Liver (tissue), 3 donors: ENCODE measurements at regions not wholly inside any gene's neighbourhood (a gene's known extent, or its start where the extent isn't known, plus 50 kb on each side); places are given as distances from the start of the nearest gene placed in this dataset.

Experiments used
- CTCF ChIP-seq: fragments of 150-350 bp; IDR thresholded peaks from 2 replicates; pipeline ENCODE4 v1.5.1; 2017; ENCODE audit warnings: improper control_type of control experiment, low read depth, low read length; ENCODE audit not compliant: missing input control
- EGR1 ChIP-seq, 2 donors: IDR thresholded peaks; 2 replicates each; pipeline ENCODE4 v1.6.1; 2016 to 2018; ENCODE audit warnings: antibody characterized with exemption in 2 of 2, low read depth in 2 of 2
- GABPA ChIP-seq, 2 donors: IDR thresholded peaks in 1 of 2; conservative IDR thresholded peaks in 1 of 2; 2 replicates each; pipeline ENCODE4 v1.6.1; 2016; ENCODE audit warnings: antibody characterized with exemption in 2 of 2, mild to moderate bottlenecking in 1 of 2, moderate library complexity in 1 of 2
- JUND ChIP-seq, 2 donors: IDR thresholded peaks; 2 replicates each; pipeline ENCODE4 v1.6.1; 2016; ENCODE audit warnings: antibody characterized with exemption in 2 of 2
- MAX ChIP-seq: IDR thresholded peaks from 2 replicates; pipeline ENCODE4 v1.6.1; 2016; ENCODE audit warnings: antibody characterized with exemption
- NR2F2 ChIP-seq: IDR thresholded peaks from 2 replicates; pipeline ENCODE4 v1.6.1; 2016; ENCODE audit warnings: antibody characterized with exemption
- RAD21 ChIP-seq, 2 donors: IDR thresholded peaks; 2 replicates each; pipeline ENCODE4 v1.6.1; 2016; ENCODE audit warnings: antibody characterized with exemption in 2 of 2, mild to moderate bottlenecking in 2 of 2
- SP1 ChIP-seq: IDR thresholded peaks from 2 replicates; pipeline ENCODE4 v1.6.1; 2018; ENCODE audit warnings: antibody characterized with exemption, mild to moderate bottlenecking
- TAF1 ChIP-seq: conservative IDR thresholded peaks from 2 replicates; pipeline ENCODE4 v1.6.1; 2016; ENCODE audit warnings: antibody characterized with exemption, mild to moderate bottlenecking
- YY1 ChIP-seq: IDR thresholded peaks from 2 replicates; pipeline ENCODE4 v1.6.1; 2016; ENCODE audit warnings: antibody characterized with exemption, mild to moderate bottlenecking
- TF ChIP-seq, protein P1 (sequence below): IDR thresholded peaks from 2 replicates; pipeline ENCODE4 v1.6.1; 2016; ENCODE audit warnings: antibody characterized with exemption, mild to moderate bottlenecking
- TF ChIP-seq, protein P2 (sequence below): IDR thresholded peaks from 2 replicates; pipeline ENCODE4 v1.6.1; 2016; ENCODE audit warnings: antibody characterized with exemption
- donor health status: healthy.
- donor health status: healthy.

GRCh38 chr4:58070726-58071125 is 960.5 kb upstream of the IGFBP7 start:
- TF ChIP-seq CTCF (no peak), SP1 (no peak), JUND (IDR thresholded peaks at IDR 0.05) (no peak), MAX (no peak), YY1 (no peak), RAD21 (IDR thresholded peaks at IDR 0.05) (no peak), GABPA (IDR thresholded peaks at IDR 0.05 in 1 of 2, conservative IDR thresholded peaks at IDR 0.05 in 1 of 2) (no peak), EGR1 (IDR thresholded peaks at IDR 0.05; ENCODE audit: low read depth in 2 of 2) (no peak), NR2F2 (no peak), TAF1 (no peak)
- TF ChIP-seq, protein P1, sequence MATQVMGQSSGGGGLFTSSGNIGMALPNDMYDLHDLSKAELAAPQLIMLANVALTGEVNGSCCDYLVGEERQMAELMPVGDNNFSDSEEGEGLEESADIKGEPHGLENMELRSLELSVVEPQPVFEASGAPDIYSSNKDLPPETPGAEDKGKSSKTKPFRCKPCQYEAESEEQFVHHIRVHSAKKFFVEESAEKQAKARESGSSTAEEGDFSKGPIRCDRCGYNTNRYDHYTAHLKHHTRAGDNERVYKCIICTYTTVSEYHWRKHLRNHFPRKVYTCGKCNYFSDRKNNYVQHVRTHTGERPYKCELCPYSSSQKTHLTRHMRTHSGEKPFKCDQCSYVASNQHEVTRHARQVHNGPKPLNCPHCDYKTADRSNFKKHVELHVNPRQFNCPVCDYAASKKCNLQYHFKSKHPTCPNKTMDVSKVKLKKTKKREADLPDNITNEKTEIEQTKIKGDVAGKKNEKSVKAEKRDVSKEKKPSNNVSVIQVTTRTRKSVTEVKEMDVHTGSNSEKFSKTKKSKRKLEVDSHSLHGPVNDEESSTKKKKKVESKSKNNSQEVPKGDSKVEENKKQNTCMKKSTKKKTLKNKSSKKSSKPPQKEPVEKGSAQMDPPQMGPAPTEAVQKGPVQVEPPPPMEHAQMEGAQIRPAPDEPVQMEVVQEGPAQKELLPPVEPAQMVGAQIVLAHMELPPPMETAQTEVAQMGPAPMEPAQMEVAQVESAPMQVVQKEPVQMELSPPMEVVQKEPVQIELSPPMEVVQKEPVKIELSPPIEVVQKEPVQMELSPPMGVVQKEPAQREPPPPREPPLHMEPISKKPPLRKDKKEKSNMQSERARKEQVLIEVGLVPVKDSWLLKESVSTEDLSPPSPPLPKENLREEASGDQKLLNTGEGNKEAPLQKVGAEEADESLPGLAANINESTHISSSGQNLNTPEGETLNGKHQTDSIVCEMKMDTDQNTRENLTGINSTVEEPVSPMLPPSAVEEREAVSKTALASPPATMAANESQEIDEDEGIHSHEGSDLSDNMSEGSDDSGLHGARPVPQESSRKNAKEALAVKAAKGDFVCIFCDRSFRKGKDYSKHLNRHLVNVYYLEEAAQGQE, result no peak
- TF ChIP-seq, protein P2, sequence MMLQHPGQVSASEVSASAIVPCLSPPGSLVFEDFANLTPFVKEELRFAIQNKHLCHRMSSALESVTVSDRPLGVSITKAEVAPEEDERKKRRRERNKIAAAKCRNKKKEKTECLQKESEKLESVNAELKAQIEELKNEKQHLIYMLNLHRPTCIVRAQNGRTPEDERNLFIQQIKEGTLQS, result no peak
